Neuronal stem cell (in vitro differentiated cells): ENCODE measurements at regions not wholly inside any gene's neighbourhood (a gene's known extent, or its start where the extent isn't known, plus 50 kb on each side); places are given as distances from the start of the nearest gene placed in this dataset.

Source experiments
- DNase-seq: peaks from one replicate; pipeline ENCODE4 v3.0.0-alpha.2; 2013; ENCODE audit warnings: low spot score
- H2AFZ ChIP-seq: one replicate; pipeline ENCODE4 v1.6.1; 2013; ENCODE audit warnings: mild to moderate bottlenecking, low read length, inconsistent platforms
- H2AK5ac ChIP-seq: 2 replicates; pipeline ENCODE4 v1.6.1; 2013; ENCODE audit warnings: low read depth, mild to moderate bottlenecking, inconsistent platforms, low read length, moderate library complexity, mixed read lengths
- H2BK120ac ChIP-seq: 2 replicates; pipeline ENCODE4 v1.6.1; 2013; ENCODE audit warnings: low read depth, mild to moderate bottlenecking, inconsistent platforms, low read length, moderate library complexity, mixed read lengths
- H2BK12ac ChIP-seq: one replicate; pipeline ENCODE4 v1.6.1; 2013; ENCODE audit warnings: low read length, inconsistent platforms
- H2BK15ac ChIP-seq: 2 replicates; pipeline ENCODE4 v1.6.1; 2013; ENCODE audit warnings: mild to moderate bottlenecking, low read length, inconsistent platforms, mixed read lengths
- H2BK5ac ChIP-seq: one replicate; pipeline ENCODE4 v1.6.1; 2013; ENCODE audit warnings: inconsistent platforms, mild to moderate bottlenecking, low read length, moderate library complexity
- H3K14ac ChIP-seq: one replicate; pipeline ENCODE4 v1.6.1; 2013; ENCODE audit warnings: low read length, inconsistent platforms
- H3K18ac ChIP-seq: 2 replicates; pipeline ENCODE4 v1.6.1; 2013; ENCODE audit warnings: low read length, inconsistent platforms
- H3K23ac ChIP-seq: 2 replicates; pipeline ENCODE4 v1.6.1; 2013; ENCODE audit warnings: low read depth, mild to moderate bottlenecking, mixed read lengths, low read length, inconsistent platforms; ENCODE audit not compliant: poor library complexity
- H3K27ac ChIP-seq: replicated peaks from 3 replicates; pipeline ENCODE4 v1.5.1; 2013; ENCODE audit warnings: low read length, inconsistent platforms
- H3K27me3 ChIP-seq, 3 experiments: 2 replicates each; pipeline ENCODE4 v1.6.1; 2013; ENCODE audit warnings: low read length in 3 of 3, mild to moderate bottlenecking in 2 of 3, inconsistent platforms in 1 of 3, low read depth in 1 of 3, mixed read lengths in 1 of 3, moderate library complexity in 1 of 3; ENCODE audit not compliant: control insufficient read depth in 3 of 3, insufficient read depth in 3 of 3
- H3K36me3 ChIP-seq, 2 donors: replicated peaks in 1 of 2; 2 replicates each; pipeline ENCODE4 v1.6.1; 2013; ENCODE audit warnings: low read length in 2 of 2; ENCODE audit not compliant: control insufficient read depth in 2 of 2, insufficient read depth in 2 of 2
- H3K4ac ChIP-seq: 2 replicates; pipeline ENCODE4 v1.6.1; 2013; ENCODE audit warnings: inconsistent platforms, mild to moderate bottlenecking, low read length, moderate library complexity
- H3K4me1 ChIP-seq, 2 donors: 1 replicate in 1 of 2; 2 replicates in 1 of 2; pipeline ENCODE4 v1.6.1; 2013; ENCODE audit warnings: low read length in 2 of 2, low read depth in 1 of 2; ENCODE audit not compliant: control insufficient read depth in 2 of 2, insufficient read depth in 1 of 2
- H3K4me2 ChIP-seq: one replicate; pipeline ENCODE4 v1.6.1; 2013; ENCODE audit warnings: mild to moderate bottlenecking, low read length, inconsistent platforms; ENCODE audit not compliant: insufficient read depth, poor library complexity, severe bottlenecking
- H3K4me3 ChIP-seq, 2 donors: 2 replicates each; pipeline ENCODE4 v1.5.1; 2013; ENCODE audit warnings: low read length in 2 of 2, mild to moderate bottlenecking in 2 of 2, inconsistent platforms in 1 of 2, moderate library complexity in 1 of 2
- H3K79me1 ChIP-seq: one replicate; pipeline ENCODE4 v1.6.1; 2013; ENCODE audit warnings: low read depth, mild to moderate bottlenecking, inconsistent platforms, low read length, moderate library complexity
- H3K9ac ChIP-seq: one replicate; pipeline ENCODE4 v1.6.1; 2013; ENCODE audit warnings: mild to moderate bottlenecking, low read depth, low read length, inconsistent platforms; ENCODE audit not compliant: poor library complexity
- H3K9me3 ChIP-seq, 2 donors: replicated peaks in 1 of 2; 2 replicates each; pipeline versions ENCODE3 to v1.6.1; 2013; ENCODE audit warnings: low read length in 2 of 2, mild to moderate bottlenecking in 2 of 2, inconsistent platforms in 1 of 2, low read depth in 1 of 2, mixed read lengths in 1 of 2, moderate library complexity in 1 of 2; ENCODE audit not compliant: control insufficient read depth in 2 of 2, insufficient read depth in 1 of 2
- H4K8ac ChIP-seq: one replicate; pipeline ENCODE4 v1.6.1; 2013; ENCODE audit warnings: low read depth, mild to moderate bottlenecking, inconsistent platforms, low read length, moderate library complexity
- H4K91ac ChIP-seq: one replicate; pipeline ENCODE4 v1.6.1; 2013; ENCODE audit warnings: low read length, low read depth, mild to moderate bottlenecking, inconsistent platforms; ENCODE audit not compliant: poor library complexity
- WGBS, 2 donors: extraction: QIAGEN DNeasy Blood & Tissue Kit; methylation state at CpG; one replicate each; pipeline ENCODE4 v1.1.7; 2013; ENCODE audit warnings: missing lambda C conversion rate in 2 of 2, mixed read lengths in 1 of 2; ENCODE audit not compliant: insufficient read length in 2 of 2, insufficient replicate concordance in 1 of 2; ENCODE audit errors: extremely low coverage in 2 of 2; 5-methylcytosine and 5-hydroxymethylcytosine counted together

GRCh38 chr10:108000365-108000764, 835.9 kb upstream of the SORCS1 start:
- H3K9me3 ChIP-seq = no peaks in the 10 kb centered on the region
- H3K9ac ChIP-seq = no peak overlapping the region
- no peaks in the 10 kb centered on the region for H3K36me3 ChIP-seq
- WGBS, 2 donors = no CpG with 5 or more reads among the region's 1 CpG
- no peak overlapping the region for H4K91ac ChIP-seq
- H2BK15ac ChIP-seq = no peak overlapping the region
- no peak overlapping the region for H3K14ac ChIP-seq
- no peak overlapping the region for H3K18ac ChIP-seq
- H3K79me1 ChIP-seq = no peaks in the 10 kb centered on the region
- no peak overlapping the region for H3K27ac ChIP-seq
- H2BK5ac ChIP-seq = no peak overlapping the region
- H2BK120ac ChIP-seq = no peak overlapping the region
- no peaks in the 10 kb centered on the region for H3K27me3 ChIP-seq
- no peak overlapping the region for H3K4ac ChIP-seq
- no peak overlapping the region for H3K4me2 ChIP-seq
- H4K8ac ChIP-seq = no peak overlapping the region
- no peak for DNase-seq
- no peak overlapping the region for H3K23ac ChIP-seq
- no peak overlapping the region for H2AFZ ChIP-seq
- H2BK12ac ChIP-seq = no peak overlapping the region
- H2AK5ac ChIP-seq = no peak overlapping the region
- H3K4me1 ChIP-seq = no peaks in the 10 kb centered on the region
- no peak overlapping the region for H3K4me3 ChIP-seq

GRCh38 chr10:107994621-107995270, 830.2 kb upstream of the SORCS1 start:
- DNase-seq = no peak
- H2AK5ac ChIP-seq = no peak overlapping the region
- no CpG with 5 or more reads among the region's 3 CpGs for WGBS, 2 donors
- H2BK120ac ChIP-seq = no peak overlapping the region
- H3K4me2 ChIP-seq = no peak overlapping the region
- H2BK15ac ChIP-seq = no peak overlapping the region
- H3K27ac ChIP-seq = no peak overlapping the region
- H2BK12ac ChIP-seq = no peak overlapping the region
- H3K18ac ChIP-seq = no peak overlapping the region
- H2BK5ac ChIP-seq = no peak overlapping the region
- no peak overlapping the region for H3K23ac ChIP-seq
- no peaks in the 10 kb centered on the region for H3K36me3 ChIP-seq
- no peak overlapping the region for H3K4me3 ChIP-seq
- no peaks in the 10 kb centered on the region for H3K9me3 ChIP-seq
- no peaks in the 10 kb centered on the region for H3K79me1 ChIP-seq
- no peaks in the 10 kb centered on the region for H3K4me1 ChIP-seq
- H3K4ac ChIP-seq = no peak overlapping the region
- peak overlapping the region; percentile 28 for H2AFZ ChIP-seq
- no peak overlapping the region for H4K91ac ChIP-seq
- H3K14ac ChIP-seq = no peak overlapping the region
- no peak overlapping the region for H4K8ac ChIP-seq
- H3K9ac ChIP-seq = no peak overlapping the region
- H3K27me3 ChIP-seq = no peaks in the 10 kb centered on the region

- no peaks in the 10 kb centered on the region for H3K79me1 ChIP-seq
These were observed 822.1 kb upstream of the SORCS1 start for GRCh38 chr10:107986571-107986970.

GRCh38 chr10:107984581-107984980, 820.1 kb upstream of the SORCS1 start:
- no peak overlapping the region for H4K91ac ChIP-seq
- H3K27me3 ChIP-seq = no peaks in the 10 kb centered on the region
- H2BK5ac ChIP-seq = no peak overlapping the region
- H3K14ac ChIP-seq = no peak overlapping the region
- WGBS, 2 donors = no CpG with 5 or more reads among the region's 3 CpGs
- no peaks in the 10 kb centered on the region for H3K36me3 ChIP-seq
- H3K4me3 ChIP-seq = no peak overlapping the region
- H2AFZ ChIP-seq = no peak overlapping the region
- no peak overlapping the region for H2BK12ac ChIP-seq
- no peak overlapping the region for H3K27ac ChIP-seq
- H3K79me1 ChIP-seq = no peaks in the 10 kb centered on the region
- H3K23ac ChIP-seq = no peak overlapping the region
- no peak overlapping the region for H2BK120ac ChIP-seq
- no peak overlapping the region for H3K18ac ChIP-seq
- H4K8ac ChIP-seq = no peak overlapping the region
- DNase-seq = no peak
- no peak overlapping the region for H2BK15ac ChIP-seq
- no peak overlapping the region for H3K9ac ChIP-seq
- H3K4me1 ChIP-seq = no peaks in the 10 kb centered on the region
- H3K4ac ChIP-seq = no peak overlapping the region
- H2AK5ac ChIP-seq = no peak overlapping the region
- no peak overlapping the region for H3K4me2 ChIP-seq
- H3K9me3 ChIP-seq = no peaks in the 10 kb centered on the region

More at GRCh38 chr10:107986571-107986970, 822.1 kb upstream of the SORCS1 start:
- Histone ChIP-seq H4K8ac (no peak overlapping the region), H3K23ac (no peak overlapping the region), H3K4me1 (no peaks in the 10 kb centered on the region), H3K9ac (no peak overlapping the region), H3K27me3 (no peaks in the 10 kb centered on the region), H2AK5ac (no peak overlapping the region), H2BK5ac (no peak overlapping the region), H3K27ac (no peak overlapping the region), H3K18ac (no peak overlapping the region), H4K91ac (no peak overlapping the region), H2BK120ac (no peak overlapping the region), H3K4ac (no peak overlapping the region), H3K14ac (no peak overlapping the region), H3K4me3 (no peak overlapping the region), H3K4me2 (no peak overlapping the region), H2BK12ac (no peak overlapping the region), H2AFZ (no peak overlapping the region), H3K9me3 (no peaks in the 10 kb centered on the region), H2BK15ac (no peak overlapping the region), H3K36me3 (no peaks in the 10 kb centered on the region)
- no CpG with 5 or more reads among the region's 4 CpGs for WGBS, 2 donors
- no peak for DNase-seq
